ENCODE measurements at regions not wholly inside any gene's neighbourhood (a gene's known extent, or its start where the extent isn't known, plus 50 kb on each side); places are given as distances from the start of the nearest gene placed in this dataset.

DNA sequence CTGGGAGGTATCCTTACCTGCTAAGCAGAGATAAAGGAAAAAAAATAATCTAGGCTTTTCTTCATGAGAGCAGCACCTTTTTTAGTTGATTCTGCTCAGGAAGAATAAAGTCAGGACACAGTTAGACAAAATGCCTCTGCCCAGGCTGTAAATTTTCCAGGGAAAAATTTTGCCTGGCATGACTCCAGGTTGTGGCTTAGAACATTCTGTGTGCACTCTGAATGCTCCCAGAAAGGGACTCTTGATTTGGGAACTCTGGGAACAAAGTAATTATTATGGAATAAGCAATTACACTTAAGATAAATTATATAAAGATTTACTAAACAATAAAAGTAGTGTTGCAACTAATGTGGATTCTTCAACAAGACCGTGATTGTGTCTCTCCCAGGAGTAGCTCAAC is 826.2 kb upstream of the TENM3 start:
- DNase-seq (ENCODE audit: low read depth): no peak

DNA sequence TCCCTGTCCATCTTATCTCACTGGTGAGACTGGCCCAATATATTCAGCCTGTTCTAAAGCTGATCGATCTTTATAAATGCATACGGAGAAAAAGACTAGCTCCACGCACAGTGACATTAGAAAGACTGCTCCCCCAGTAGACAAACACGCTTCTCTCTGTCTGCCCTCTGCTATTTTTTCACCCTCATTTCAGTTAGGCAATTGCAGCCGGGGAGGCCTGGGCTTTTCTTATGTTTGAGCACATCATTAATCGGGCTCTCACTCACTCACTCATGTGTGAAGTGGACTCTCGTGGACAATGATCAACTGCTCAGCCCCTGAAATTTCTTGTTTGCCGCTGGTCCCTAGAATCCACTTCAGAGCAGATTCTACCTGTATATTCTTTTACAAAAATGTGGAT is 824.7 kb upstream of the TENM3 start:
- DNase-seq (ENCODE audit: low read depth): no peak

DNA sequence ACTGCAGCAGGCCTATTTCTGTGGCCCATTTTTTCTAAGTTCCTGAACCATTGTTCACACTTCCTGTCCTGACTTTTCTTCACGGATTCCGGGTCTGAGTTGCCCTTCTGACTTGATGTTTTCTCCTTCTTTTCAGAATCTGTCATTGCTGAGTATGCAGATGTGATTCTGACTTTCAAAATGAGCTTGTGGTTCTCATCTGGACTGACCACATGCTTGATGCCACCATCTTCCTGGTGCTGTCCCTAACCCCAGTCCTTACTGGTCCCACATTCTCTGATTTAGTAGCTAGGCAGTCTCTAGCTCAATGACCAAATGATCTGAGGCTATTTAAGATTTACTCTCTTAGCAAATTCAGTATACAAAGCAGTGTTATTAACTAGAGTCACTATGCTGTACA is 822.3 kb upstream of the TENM3 start:
- DNase-seq (ENCODE audit: low read depth): no peak

DNA sequence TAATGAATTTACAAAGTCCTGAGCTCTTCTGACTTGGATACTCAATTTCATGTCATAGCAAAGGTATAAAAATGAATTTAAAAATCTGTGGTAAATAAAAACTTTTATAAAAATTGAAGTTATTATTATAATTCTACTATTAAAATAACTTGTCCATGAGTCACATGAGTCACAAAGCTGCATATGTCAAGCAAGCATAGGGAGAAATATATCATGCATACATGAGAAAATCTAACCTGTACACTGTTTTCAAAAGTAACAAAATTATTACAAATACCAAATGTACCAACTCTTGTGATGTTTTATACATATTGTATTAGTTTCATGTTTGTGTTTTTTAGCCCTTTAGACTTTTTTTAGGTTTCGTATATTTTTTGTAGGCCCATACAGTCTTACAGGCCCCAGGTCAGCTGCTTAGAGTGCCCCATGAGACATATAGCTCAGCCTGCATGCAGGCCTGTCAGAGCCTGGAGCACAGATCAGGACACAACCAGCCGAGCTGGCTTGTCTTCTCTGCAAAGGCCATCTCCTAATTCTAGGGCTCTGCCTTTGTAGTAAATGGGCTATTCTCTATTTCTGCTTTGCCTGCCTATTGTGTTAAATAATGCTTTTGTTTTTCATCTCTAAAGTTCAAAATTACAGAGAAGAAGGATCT is 818.7 kb upstream of the TENM3 start:
- no peak for DNase-seq (ENCODE audit: low read depth)

DNA sequence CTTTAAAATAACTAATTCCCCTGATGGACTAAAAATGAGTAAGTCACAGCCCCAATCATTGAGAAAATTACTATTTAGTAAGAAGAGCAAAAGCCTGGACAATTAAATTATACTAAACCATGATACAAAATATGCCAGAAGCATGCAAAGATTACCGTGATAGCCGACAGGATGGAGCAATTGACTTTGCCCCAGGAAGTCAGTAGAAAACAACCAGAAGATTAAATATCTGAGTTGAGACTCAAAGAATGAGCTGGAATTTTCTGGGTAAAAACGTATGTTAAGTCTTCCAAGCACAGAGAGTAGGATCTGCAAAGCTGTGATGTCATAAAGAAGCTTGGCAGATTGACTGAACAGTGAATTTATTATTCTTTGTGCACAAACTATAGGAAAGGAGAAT is 816.1 kb upstream of the TENM3 start:
- DNase-seq (ENCODE audit: low read depth): no peak

DNA sequence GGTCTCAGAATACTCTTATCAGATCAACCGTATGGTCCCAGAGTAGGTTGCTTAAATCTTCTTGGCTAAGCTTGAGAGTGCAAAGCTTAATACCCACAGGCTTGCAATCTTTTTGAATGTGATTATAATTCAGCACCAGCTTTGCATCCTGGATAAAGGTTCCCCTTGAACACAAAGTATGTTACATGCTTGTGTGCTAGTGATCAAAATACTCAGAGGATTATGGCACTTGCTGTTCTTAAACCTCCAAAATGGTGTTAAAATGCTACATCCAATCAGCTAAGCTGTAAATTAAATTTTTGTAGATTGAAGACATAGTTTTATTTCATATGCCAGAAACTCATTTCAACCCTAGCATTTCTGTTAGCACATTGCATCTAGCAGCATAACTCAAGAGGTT is 812.2 kb upstream of the TENM3 start:
- DNase-seq (ENCODE audit: low read depth): no peak

DNA sequence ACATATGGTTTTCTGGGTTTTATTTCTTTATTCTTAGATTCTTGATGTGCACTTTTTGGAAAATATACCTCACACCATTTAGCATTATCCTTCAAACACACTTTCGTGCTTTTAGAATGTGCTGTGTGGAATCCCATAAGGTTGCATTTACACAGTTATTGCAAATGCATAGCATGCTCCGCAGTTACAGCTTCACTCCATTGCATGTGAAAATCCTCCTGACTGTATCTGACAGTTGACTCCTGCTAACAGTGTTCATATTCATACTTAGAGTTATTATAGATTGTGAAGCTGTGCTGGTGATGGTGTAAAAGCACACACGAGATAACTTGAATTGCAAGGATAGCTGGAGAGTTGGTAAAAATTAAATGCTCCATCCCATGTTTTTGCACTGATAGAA is 811.5 kb upstream of the TENM3 start:
- no peak for DNase-seq (ENCODE audit: low read depth)

DNA sequence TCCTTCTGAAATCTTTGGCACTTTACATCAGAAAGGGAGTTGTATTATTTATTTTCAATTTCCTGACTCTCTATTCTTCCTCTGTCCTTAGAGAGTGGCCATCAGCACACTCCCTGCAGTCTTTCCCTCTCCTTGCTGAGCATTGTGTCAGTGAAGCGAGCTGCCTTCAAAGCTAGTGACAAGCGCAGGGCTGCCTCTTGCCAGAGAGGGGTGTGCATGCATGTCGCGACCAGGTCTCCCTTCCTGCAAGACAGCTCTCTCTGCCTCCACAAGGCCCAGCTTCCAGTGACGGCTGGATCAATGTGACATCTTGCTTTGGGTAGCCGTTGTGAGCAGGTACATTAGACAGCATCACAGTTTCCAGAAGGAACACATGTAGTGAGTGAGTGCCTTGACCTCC is 810.9 kb upstream of the TENM3 start:
- DNase-seq (ENCODE audit: low read depth): no peak

DNA sequence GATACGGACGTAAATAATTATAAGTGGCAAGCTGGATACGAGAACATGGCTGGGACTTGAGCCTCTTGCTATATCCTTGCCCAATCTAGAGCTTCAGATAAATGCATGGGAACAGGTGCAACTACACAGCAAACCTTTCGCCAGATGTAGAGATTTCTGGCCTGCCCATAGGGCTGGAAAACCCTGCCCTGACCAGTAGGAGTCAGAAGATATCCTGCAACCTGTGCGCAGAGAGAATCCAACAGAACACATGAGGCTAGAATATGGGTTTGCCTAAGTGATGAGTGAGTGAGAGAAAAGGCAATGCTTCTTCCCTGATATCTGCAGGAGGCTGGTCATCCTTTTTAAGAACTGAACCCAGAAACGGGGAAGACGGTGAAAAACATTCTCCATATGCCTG is 805.3 kb upstream of the TENM3 start:
- DNase-seq (ENCODE audit: low read depth): no peak

DNA sequence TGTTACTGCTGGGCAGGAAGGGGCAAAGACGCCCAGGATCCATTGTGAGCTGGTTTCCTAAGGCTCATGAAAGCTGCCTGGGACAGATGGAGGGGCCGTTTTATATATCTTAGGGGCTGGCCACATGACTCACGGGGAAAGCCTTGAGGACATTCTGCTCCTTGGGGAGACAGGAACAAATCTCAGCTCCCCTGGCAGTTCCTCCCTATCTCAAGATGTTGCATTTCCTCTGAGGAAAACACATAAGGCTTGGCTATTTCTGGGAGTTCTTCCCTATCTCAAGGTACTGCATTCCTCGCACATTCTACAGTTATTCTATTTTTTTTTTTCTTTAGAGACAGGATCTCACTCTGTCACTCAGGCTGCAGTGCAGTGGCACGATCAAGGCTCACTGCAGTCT is 804.6 kb upstream of the TENM3 start:
- no peak for DNase-seq (ENCODE audit: low read depth)

DNA sequence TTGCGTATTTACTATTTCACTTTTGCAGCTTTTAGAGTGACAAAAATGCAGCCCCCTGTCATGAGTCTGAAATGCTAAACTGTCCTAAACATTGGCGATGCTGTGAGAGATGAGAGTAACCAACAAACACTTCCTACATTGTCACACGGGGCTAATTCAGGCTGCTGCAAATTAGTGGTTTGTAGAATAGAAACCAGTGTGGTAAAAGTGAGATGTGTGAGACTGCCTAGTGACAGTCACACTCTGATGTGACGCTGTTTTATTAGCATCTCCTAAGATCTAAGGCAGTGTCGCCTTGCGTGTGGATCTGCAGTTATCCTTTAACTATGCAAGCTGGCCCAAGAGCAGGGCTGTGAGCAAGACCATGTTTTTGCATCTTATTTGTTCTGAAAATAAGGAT is 800.2 kb upstream of the TENM3 start:
- DNase-seq (ENCODE audit: low read depth): no peak

DNA sequence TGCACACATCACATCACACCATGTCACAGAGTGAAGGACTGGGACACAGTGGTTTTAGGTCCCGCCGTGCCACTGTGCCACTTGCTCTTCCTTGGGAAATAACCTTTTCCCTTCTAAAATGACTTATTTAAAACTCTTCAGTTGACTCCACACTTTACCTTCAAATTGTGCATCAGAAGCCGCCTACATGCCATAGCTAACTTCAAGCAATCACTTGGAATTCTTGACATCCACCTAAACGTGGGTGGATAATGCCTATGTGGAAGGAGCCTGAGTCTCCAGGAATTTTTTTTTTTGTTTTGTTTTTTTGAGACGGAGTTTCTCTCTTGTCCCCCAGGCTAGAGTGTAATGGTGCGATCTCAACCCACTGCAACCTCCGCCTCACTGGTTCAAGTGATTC is 777.4 kb upstream of the TENM3 start:
- no peak for DNase-seq (ENCODE audit: low read depth)

DNA sequence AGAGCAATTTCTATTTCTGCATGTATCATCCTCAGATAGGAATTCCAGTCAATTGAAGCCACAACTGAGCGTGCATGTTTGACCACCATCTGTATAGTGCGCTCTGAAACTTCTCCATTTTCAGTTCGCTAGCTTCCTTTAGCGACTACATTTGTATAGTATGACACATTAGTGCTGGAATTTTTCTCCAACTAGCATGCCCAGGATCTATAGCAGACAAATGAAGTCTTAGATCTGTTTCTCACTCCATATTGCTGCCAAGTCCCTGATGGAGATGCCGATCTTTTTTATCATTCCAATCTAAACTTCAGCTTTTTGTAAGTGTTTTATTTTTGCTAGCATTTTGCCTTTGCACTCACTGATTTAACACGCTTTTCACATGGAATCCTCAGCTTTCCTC is 774.8 kb upstream of the TENM3 start:
- DNase-seq (ENCODE audit: low read depth): no peak

DNA sequence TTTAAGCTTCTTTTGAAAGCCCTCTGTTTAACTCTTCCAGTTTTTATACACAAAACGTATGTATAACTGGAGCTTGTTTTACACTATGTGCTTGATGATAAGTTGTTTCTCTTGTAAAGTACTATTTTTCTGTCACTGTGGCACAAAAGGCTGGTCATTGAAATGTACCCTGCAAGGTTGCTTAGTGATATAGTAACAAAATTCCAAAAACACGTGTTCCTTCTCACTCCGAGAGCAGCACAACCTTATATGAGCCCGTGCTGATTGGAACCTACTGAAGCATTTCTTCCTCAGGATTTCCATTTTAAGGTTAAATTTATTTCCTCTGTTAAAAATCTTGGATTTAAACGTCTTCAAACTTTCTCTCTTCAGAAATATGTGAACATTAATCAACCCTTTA is 772.9 kb upstream of the TENM3 start:
- DNase-seq (ENCODE audit: low read depth): no peak

DNA sequence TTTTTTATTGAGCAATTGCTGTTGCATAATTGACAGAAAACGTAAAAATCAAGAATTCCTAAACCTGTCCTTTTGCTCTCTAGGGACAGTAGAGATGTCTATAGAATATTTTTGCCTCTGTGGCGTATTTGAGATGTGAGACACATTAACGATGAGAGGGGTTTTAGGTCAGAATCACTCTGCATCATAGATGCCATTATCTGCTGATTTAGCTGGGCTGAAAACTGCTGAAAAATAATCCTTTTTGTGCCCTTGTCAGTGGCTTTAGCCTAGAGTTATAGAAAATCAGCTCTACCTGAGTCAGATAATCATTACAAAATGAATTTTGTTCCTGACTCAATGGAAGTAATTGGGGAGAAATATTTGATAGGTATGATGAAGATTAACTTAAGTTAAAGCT is 767.8 kb upstream of the TENM3 start:
- DNase-seq (ENCODE audit: low read depth): no peak

DNA sequence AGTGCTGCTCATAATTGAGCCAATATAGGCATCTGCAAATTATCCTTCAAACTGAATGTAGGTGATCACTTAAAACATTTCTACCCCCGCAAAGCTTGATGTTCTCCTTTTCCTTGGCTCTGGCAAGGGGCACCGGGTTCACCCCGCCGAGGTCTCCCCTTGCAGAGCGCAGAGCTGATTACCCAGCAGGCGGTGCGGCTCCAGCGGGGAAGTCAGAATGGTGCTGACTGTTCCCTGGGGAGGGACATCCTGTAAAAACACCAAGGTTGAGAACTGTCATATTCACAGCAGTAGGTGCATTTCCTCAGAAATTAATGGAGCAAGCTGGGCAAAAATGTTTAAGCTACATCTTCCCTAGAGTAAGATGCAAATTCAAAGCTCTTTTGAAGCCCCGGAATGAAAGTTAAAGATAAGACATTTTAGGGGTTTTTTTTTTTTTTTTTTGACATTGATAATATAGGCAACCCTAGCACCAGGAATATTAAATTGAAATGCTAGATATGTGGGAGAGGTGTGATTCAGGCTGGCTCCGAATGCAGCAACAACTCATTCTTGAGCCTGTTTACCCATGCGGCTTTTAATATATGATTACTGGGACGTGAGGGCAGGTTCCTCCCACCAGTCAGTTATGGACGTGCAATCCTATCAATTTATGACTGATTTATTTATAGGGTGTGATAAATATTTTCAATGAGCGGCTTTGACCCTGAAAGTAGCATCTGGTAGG is 767.3 kb upstream of the TENM3 start:
- no peak for DNase-seq (ENCODE audit: low read depth)

DNA sequence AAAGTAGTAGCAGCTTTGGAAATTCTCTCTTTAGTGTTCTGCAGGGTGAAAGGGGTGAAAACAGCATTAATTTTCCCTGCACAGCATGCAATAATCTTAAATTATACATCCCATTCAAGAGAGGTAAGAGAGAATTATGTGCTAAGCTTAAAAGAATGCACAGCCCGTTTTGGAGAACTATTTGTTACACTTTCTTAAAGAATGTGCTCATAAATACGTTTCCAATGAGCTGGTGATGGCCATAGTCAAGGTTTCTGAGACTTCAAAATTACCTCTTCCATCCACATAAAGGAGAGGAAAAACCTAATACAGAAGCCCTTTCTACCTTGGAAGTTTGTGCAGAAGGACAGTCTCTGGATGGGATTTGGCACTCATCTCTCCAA is 766.7 kb upstream of the TENM3 start:
- DNase-seq (ENCODE audit: low read depth): no peak

DNA sequence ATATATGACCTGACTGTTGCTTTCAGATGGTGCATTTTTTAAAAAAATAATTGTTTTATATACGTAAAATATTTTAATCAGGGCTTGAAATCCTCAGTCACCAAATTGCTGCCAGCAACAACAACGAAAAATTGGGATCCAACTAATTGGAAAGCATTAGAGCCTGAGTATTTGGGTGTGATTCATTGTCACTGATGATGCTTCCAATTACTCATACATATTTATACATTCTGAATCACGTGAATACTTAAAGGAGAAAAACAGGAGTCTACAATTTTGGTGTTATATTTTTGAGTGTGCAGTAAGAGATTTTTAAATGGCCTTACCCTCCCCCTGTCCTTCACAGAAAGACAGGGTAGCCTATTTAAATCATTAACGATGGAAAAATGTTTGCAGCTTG is 765.6 kb upstream of the TENM3 start:
- DNase-seq (ENCODE audit: low read depth): no peak

DNA sequence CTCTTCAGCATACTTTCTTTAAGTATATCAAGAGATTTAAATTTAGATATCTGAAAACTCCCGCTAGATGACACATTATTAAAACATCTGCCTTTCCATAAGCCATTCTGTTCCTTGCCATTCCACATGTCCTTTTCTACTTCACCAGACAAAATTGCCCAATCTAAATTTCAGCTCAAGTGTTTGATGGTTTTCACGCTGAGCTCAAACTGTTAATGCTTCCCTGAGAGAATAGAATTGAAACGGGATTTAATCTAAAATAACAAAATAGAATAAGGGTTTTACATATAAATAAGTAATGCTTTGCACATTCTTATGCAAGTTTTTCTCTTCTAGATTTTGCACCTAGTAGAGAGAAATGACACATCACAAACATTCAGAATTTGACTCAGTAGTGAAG is 764.5 kb upstream of the TENM3 start:
- DNase-seq (ENCODE audit: low read depth): no peak

DNA sequence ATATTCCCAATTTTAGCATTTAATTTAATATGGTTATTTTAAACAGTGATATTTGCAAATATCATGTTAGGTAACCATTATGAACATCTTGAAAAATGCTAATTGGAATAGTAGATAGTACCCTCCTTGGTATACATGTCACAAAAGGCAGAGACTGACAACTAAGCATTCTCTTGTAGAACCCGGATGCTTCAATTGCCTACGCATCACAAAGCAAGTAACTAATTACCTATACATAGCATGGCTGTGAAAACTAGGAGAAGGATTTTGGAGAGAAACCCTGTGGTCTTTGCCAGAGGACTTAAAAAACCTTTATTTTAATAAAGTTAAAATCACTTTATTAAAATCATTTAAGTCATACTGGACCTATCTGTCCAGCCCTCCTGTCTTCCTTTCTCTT is 764.1 kb upstream of the TENM3 start:
- DNase-seq (ENCODE audit: low read depth): no peak

DNA sequence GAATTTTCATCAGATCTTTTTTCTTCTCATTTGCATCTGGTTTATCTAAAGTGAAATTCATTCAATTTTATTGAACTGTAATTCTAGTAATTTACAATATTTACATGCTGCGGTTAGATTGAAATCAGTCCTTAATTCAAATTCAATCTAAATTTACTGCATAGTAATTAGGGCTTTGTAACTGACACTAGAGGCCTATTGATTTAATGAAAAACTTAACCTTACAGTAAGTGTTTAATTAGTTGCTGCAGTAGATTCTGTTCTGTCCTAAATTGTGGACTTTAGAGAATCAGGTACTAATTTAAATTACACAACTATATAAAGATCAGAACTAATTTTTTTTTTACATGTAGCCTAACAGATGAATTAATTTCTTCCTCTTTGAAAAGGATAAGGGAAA is 758.8 kb upstream of the TENM3 start:
- no peak for DNase-seq (ENCODE audit: low read depth)

DNA sequence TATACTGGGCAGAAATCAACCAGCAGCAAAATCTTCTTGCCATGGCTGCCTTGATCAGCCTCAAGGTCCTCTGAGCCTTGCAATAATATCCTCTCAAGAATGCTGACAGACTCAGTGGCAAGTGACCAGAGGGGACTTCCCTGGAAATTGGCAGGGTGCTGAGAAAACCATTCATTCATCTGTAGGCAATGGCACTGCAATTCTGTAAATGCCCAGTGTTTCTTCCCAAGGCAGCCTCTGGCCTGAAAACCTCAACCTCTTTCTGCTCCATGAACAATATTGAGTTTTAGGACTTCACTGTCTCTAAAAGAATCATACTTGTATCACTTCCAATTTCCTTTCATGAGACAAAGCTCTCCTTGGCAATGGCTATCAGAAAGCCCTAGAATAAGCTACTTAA is 754.3 kb upstream of the TENM3 start:
- DNase-seq (ENCODE audit: low read depth): no peak

DNA sequence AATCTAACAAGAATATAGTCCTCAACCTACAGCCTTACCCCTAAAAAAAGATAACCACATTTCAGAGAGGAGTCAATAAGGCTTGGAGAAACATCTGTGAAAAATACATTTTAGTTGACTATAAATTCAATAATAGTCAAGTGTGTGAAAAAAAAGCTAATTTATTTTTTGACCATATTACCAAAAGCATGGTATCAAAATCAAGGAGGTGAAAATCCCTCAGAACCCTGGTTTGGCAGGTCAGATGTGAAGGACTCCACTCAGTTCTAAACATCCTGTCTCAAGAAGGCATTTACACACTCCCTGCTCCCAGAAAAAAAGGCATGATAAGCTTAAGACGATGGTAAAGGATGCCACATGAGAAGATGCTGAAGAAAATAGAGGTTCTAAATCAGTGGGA is 745.1 kb upstream of the TENM3 start:
- DNase-seq (ENCODE audit: low read depth): no peak

DNA sequence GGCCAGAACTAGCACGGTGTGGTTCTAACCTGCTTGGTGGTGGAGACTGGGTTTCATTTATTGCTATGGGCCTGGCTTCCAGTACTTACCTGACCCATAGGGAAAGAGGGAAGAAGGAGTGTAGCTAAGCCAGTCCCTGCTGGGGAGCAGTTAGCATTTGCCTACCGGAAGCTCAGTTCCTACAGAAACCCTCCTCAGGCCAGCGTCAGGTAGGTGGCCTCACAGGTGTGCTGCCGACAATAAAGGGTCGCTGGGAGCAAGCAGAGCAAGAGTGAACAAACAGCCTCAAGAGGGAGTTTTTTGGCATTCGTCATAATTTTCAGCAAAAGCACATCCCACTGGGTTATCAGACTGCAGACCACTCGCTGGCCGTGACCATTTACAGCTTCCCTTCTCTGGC is 740.6 kb upstream of the TENM3 start:
- no peak for DNase-seq (ENCODE audit: low read depth)
